A673 (cell line): ENCODE measurements at regions not wholly inside any gene's neighbourhood (a gene's known extent, or its start where the extent isn't known, plus 50 kb on each side); places are given as distances from the start of the nearest gene placed in this dataset.

Experiments
- CTCF ChIP-seq: fragments of 300-800, 200-600 bp; sonication (generic); conservative IDR thresholded peaks from 2 replicates; pipeline ENCODE4 v1.5.1; 2017; ENCODE audit warnings: low read depth, mild to moderate bottlenecking, antibody characterized with exemption, low read length, moderate library complexity, mixed read lengths
- EZH2 ChIP-seq: fragments of 200-600 bp; sonication (generic); IDR thresholded peaks from 2 replicates; pipeline ENCODE4 v1.6.1; 2017; ENCODE audit warnings: borderline replicate concordance, low read depth, mild to moderate bottlenecking, mixed read lengths, antibody characterized with exemption, low read length; ENCODE audit not compliant: poor library complexity, severe bottlenecking

GRCh38 chrX:10842646-10843045 lies 222.3 kb upstream of the MID1 start:
- TF ChIP-seq EZH2 (no peak), CTCF (no peak)
